ACC112 (cell line): ENCODE measurements at regions not wholly inside any gene's neighbourhood (a gene's known extent, or its start where the extent isn't known, plus 50 kb on each side); places are given as distances from the start of the nearest gene placed in this dataset.

Experiments
- H2AFZ ChIP-seq: fragments of 200-600 bp; sonication (generic); one replicate; pipeline ENCODE4 v1.6.0; 2017; ENCODE audit warnings: antibody characterized with exemption, low read length; ENCODE audit not compliant: unreplicated experiment
- H3K27ac ChIP-seq: fragments of 200-600 bp; sonication (generic); 2 replicates; pipeline ENCODE4 v1.5.1; 2014; ENCODE audit warnings: low read depth, mild to moderate bottlenecking, antibody characterized with exemption, low read length, moderate library complexity
- H3K27me3 ChIP-seq: fragments of 200-600 bp; sonication (generic); 2 replicates; pipeline ENCODE4 v1.6.1; 2014; ENCODE audit warnings: mild to moderate bottlenecking, antibody characterized with exemption, low read length, moderate library complexity, mixed read lengths; ENCODE audit not compliant: insufficient read depth
- H3K36me3 ChIP-seq: fragments of 200-600 bp; sonication (generic); 2 replicates; pipeline ENCODE4 v1.6.1; 2016; ENCODE audit warnings: mild to moderate bottlenecking, antibody characterized with exemption, low read length, moderate library complexity, mixed read lengths; ENCODE audit not compliant: insufficient read depth
- H3K4me1 ChIP-seq: fragments of 200-600 bp; sonication (generic); one replicate; pipeline ENCODE4 v1.6.1; 2016; ENCODE audit warnings: low read length, mixed read lengths; ENCODE audit not compliant: insufficient read depth, unreplicated experiment, control insufficient read depth
- H3K4me3 ChIP-seq: fragments of 200-600 bp; sonication (generic); 2 replicates; pipeline ENCODE4 v1.5.1; 2014; ENCODE audit warnings: mild to moderate bottlenecking, low read depth, low read length
- H3K79me2 ChIP-seq: fragments of 200-600 bp; sonication (generic); one replicate; pipeline ENCODE4 v1.6.0; 2016; ENCODE audit warnings: low read length; ENCODE audit not compliant: control insufficient read depth, unreplicated experiment, insufficient read depth

GRCh38 chr2:215693999-215694580, 258.2 kb upstream of the FN1 start:
- peak overlapping the region; percentile 90 for H3K27ac ChIP-seq
- no peaks in the 10 kb centered on the region for H3K27me3 ChIP-seq
- no peaks in the 10 kb centered on the region for H3K79me2 ChIP-seq
- peak overlapping the region; percentile 16 for H2AFZ ChIP-seq
- peaks cover 38% of the 10 kb centered on the region for H3K4me1 ChIP-seq
- H3K36me3 ChIP-seq: peaks cover 6% of the 10 kb centered on the region
- H3K4me3 ChIP-seq: peak overlapping the region; percentile 5; the same call in 1 of the 2 replicates

- no peaks in the 10 kb centered on the region for H3K79me2 ChIP-seq
- H3K36me3 ChIP-seq: peaks cover 6% of the 10 kb centered on the region
- peak overlapping the region; percentile 90 for H3K27ac ChIP-seq
- H2AFZ ChIP-seq: peak overlapping the region; percentile 16
- peak overlapping the region; percentile 5; the same call in 1 of the 2 replicates for H3K4me3 ChIP-seq
- no peaks in the 10 kb centered on the region for H3K27me3 ChIP-seq
- peaks cover 35% of the 10 kb centered on the region for H3K4me1 ChIP-seq
Observed at GRCh38 chr2:215693193-215693998, 257.5 kb upstream of the FN1 start.

GRCh38 chr2:215692387-215693079, 256.7 kb upstream of the FN1 start:
- no peaks in the 10 kb centered on the region for H3K27me3 ChIP-seq
- H3K4me3 ChIP-seq: no peak overlapping the region; the same call in 1 of the 2 replicates
- peaks cover under 1% of the 10 kb centered on the region for H3K36me3 ChIP-seq
- H3K27ac ChIP-seq: peak overlapping the region; percentile 90
- H3K79me2 ChIP-seq: no peaks in the 10 kb centered on the region
- H3K4me1 ChIP-seq: peaks cover 39% of the 10 kb centered on the region
- no peak overlapping the region for H2AFZ ChIP-seq

GRCh38 chr2:215691346-215691745, 255.5 kb upstream of the FN1 start:
- Histone ChIP-seq H3K4me1 (peaks cover 43% of the 10 kb centered on the region), H2AFZ (no peak overlapping the region), H3K4me3 (no peak overlapping the region), H3K27ac (peak overlapping the region; percentile 90; the same call in 1 of the 2 replicates), H3K27me3 (no peaks in the 10 kb centered on the region), H3K36me3 (no peaks in the 10 kb centered on the region), H3K79me2 (no peaks in the 10 kb centered on the region)

GRCh38 chr2:215687149-215688031, 251.5 kb upstream of the FN1 start:
- Histone ChIP-seq H3K79me2 (no peaks in the 10 kb centered on the region), H3K36me3 (peaks cover 4% of the 10 kb centered on the region; the same call in 1 of the 2 replicates), H3K4me3 (no peak overlapping the region), H2AFZ (peak overlapping the region; percentile 8), H3K27me3 (no peaks in the 10 kb centered on the region), H3K4me1 (peaks cover 47% of the 10 kb centered on the region), H3K27ac (no peak overlapping the region)

- H2AFZ ChIP-seq: peak overlapping the region; percentile 85
- H3K4me1 ChIP-seq: peaks cover 54% of the 10 kb centered on the region
- peaks cover 4% of the 10 kb centered on the region; the same call in 1 of the 2 replicates for H3K36me3 ChIP-seq
- H3K27ac ChIP-seq: peak overlapping the region; percentile 87
- no peaks in the 10 kb centered on the region for H3K79me2 ChIP-seq
- H3K4me3 ChIP-seq: peak overlapping the region; percentile 3; the same call in 1 of the 2 replicates
- H3K27me3 ChIP-seq: no peaks in the 10 kb centered on the region
Observed at GRCh38 chr2:215685238-215685990, 249.5 kb upstream of the FN1 start.

- Histone ChIP-seq H3K4me3 (peak overlapping the region; percentile 3; the same call in 1 of the 2 replicates), H3K27ac (peak overlapping the region; percentile 87), H3K4me1 (peaks cover 58% of the 10 kb centered on the region), H3K27me3 (no peaks in the 10 kb centered on the region), H3K79me2 (no peaks in the 10 kb centered on the region), H2AFZ (peak overlapping the region; percentile 85), H3K36me3 (peaks cover 4% of the 10 kb centered on the region; the same call in 1 of the 2 replicates)
Observed at GRCh38 chr2:215684448-215685237, 248.8 kb upstream of the FN1 start.

- Histone ChIP-seq H2AFZ (no peak overlapping the region), H3K79me2 (no peaks in the 10 kb centered on the region), H3K4me1 (peaks cover 58% of the 10 kb centered on the region), H3K36me3 (peaks cover 4% of the 10 kb centered on the region; the same call in 1 of the 2 replicates), H3K4me3 (no peak overlapping the region), H3K27me3 (no peaks in the 10 kb centered on the region), H3K27ac (no peak overlapping the region; the same call in 1 of the 2 replicates)
Observed at GRCh38 chr2:215683295-215683694, 247.4 kb upstream of the FN1 start.
